Peyer's patch (tissue), 4 donors: ENCODE measurements at regions not wholly inside any gene's neighbourhood (a gene's known extent, or its start where the extent isn't known, plus 50 kb on each side); places are given as distances from the start of the nearest gene placed in this dataset.

Source experiments
- POLR2A ChIP-seq, 2 donors: fragments of 450-650 bp; IDR thresholded peaks; one replicate each; pipeline ENCODE4 v1.5.1; 2017; ENCODE audit warnings: antibody characterized with exemption in 2 of 2, mild to moderate bottlenecking in 2 of 2, moderate library complexity in 2 of 2
- TF ChIP-seq, protein P1 (sequence below), 6 experiments: fragments of 450-650 bp in 4 of 6; fragments of 200-600 bp in 2 of 6; sonication (generic) in 1 of 6; IDR thresholded peaks; one replicate each; pipeline ENCODE4 v1.5.1; 2017 to 2019; ENCODE audit warnings: antibody characterized with exemption in 6 of 6, mild to moderate bottlenecking in 3 of 6, moderate library complexity in 1 of 6

GRCh38 chr4:174397366-174398155 lies 113.8 kb downstream of the CEP44 start:
- TF ChIP-seq, protein P1, sequence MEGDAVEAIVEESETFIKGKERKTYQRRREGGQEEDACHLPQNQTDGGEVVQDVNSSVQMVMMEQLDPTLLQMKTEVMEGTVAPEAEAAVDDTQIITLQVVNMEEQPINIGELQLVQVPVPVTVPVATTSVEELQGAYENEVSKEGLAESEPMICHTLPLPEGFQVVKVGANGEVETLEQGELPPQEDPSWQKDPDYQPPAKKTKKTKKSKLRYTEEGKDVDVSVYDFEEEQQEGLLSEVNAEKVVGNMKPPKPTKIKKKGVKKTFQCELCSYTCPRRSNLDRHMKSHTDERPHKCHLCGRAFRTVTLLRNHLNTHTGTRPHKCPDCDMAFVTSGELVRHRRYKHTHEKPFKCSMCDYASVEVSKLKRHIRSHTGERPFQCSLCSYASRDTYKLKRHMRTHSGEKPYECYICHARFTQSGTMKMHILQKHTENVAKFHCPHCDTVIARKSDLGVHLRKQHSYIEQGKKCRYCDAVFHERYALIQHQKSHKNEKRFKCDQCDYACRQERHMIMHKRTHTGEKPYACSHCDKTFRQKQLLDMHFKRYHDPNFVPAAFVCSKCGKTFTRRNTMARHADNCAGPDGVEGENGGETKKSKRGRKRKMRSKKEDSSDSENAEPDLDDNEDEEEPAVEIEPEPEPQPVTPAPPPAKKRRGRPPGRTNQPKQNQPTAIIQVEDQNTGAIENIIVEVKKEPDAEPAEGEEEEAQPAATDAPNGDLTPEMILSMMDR (IDR thresholded peaks at IDR 0.05): no peak
- no peak for TF ChIP-seq POLR2A (IDR thresholded peaks at IDR 0.05)
